ENCODE measurements at regions not wholly inside any gene's neighbourhood (a gene's known extent, or its start where the extent isn't known, plus 50 kb on each side); places are given as distances from the start of the nearest gene placed in this dataset.

DNA sequence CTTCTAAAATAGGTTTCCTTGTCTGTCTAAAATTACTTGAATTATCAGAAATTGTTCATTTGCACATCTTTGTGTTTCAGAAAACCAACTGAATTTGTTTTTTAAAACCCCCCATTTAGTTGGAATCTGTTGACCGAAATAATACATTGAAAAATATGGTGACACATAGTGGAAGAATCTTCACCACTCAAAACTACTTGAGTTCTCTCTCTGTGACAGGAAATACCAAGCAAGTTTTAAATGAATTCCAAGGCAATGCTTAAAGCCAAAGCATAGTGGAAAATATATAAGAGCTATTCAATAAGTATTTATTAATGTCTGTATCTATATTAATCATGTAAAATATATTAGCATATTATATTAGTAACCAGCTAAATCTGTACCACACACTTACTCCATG, 224.9 kb upstream of the COL8A1 start:
- H3K4me3 ChIP-seq (ENCODE audit: low read length) = no peak overlapping the region
- H3K36me3 ChIP-seq (ENCODE audit: control insufficient read depth, insufficient read depth, low read length) = no peaks in the 10 kb centered on the region
- WGBS (ENCODE audit: insufficient coverage) = no CpG with 5 or more reads among the region's 1 CpG
- H3K4me1 ChIP-seq (ENCODE audit: control insufficient read depth, insufficient read depth, low read length) = no peaks in the 10 kb centered on the region
- H3K9me3 ChIP-seq (replicated peaks; ENCODE audit: control insufficient read depth, low read depth, low read length) = no peaks in the 10 kb centered on the region
- no peaks in the 10 kb centered on the region for H3K27me3 ChIP-seq (ENCODE audit: control insufficient read depth, insufficient read depth, low read length)
- DNase-seq = peak; percentile 19
- no peak overlapping the region for H3K27ac ChIP-seq (ENCODE audit: low read length)

DNA sequence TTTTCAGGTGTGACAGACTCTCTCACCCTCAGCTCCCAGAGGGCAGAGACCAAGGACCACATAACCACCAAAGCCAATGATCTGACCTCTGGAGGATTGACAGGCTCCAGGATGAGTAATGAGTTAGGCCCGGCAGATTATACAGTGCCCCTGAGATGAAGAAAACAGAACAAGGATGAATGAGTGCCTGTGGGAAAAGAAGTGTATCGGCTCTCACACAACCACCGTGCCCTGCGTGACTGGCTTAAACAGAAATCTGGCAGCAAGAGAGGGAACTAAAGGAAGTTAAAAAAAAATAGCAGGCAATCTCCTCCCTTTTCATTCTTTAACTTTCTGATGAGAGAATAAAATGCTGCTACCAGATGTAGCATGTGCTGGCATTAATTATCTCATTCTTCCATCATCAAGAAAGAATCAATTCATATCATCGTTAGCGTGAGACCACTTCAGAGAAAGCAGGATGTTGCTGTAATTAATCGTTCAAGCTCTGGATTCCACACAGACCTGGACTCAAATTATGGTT, 227.5 kb upstream of the COL8A1 start:
- Histone ChIP-seq H3K9me3 (replicated peaks; ENCODE audit: control insufficient read depth, low read depth, low read length) (no peaks in the 10 kb centered on the region), H3K4me3 (ENCODE audit: low read length) (no peak overlapping the region), H3K27me3 (ENCODE audit: control insufficient read depth, insufficient read depth, low read length) (no peaks in the 10 kb centered on the region), H3K36me3 (ENCODE audit: control insufficient read depth, insufficient read depth, low read length) (no peaks in the 10 kb centered on the region), H3K4me1 (ENCODE audit: control insufficient read depth, insufficient read depth, low read length) (no peaks in the 10 kb centered on the region), H3K27ac (ENCODE audit: low read length) (no peak overlapping the region)
- WGBS (ENCODE audit: insufficient coverage) = no CpG with 5 or more reads among the region's 7 CpGs
- no peak for DNase-seq

DNA sequence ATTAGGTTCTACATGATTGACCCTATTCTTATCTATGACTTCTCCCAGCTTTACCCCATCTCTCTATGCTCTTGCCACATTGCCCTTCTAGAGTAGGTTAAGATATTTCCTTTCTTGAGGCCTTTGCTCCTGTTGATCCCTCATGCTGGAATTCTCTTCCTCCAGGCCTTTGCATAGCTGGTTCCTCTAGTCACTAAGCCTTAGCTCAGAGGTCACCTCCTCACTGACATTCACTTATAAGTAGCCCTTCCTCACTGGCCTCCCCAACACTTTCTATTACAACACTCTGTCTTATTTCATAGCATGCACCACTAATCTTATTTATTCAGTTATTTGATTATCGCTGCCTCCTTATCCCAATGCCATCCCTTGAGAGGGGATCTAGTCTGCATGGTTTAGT, 228.4 kb upstream of the COL8A1 start:
- H3K27me3 ChIP-seq (ENCODE audit: control insufficient read depth, insufficient read depth, low read length) = no peaks in the 10 kb centered on the region
- no peak overlapping the region for H3K27ac ChIP-seq (ENCODE audit: low read length)
- H3K9me3 ChIP-seq (replicated peaks; ENCODE audit: control insufficient read depth, low read depth, low read length) = no peaks in the 10 kb centered on the region
- H3K4me1 ChIP-seq (ENCODE audit: control insufficient read depth, insufficient read depth, low read length) = no peaks in the 10 kb centered on the region
- no peaks in the 10 kb centered on the region for H3K36me3 ChIP-seq (ENCODE audit: control insufficient read depth, insufficient read depth, low read length)
- no peak for DNase-seq
- no peak overlapping the region for H3K4me3 ChIP-seq (ENCODE audit: low read length)
- no CpG with 5 or more reads among the region's 1 CpG for WGBS (ENCODE audit: insufficient coverage)

DNA sequence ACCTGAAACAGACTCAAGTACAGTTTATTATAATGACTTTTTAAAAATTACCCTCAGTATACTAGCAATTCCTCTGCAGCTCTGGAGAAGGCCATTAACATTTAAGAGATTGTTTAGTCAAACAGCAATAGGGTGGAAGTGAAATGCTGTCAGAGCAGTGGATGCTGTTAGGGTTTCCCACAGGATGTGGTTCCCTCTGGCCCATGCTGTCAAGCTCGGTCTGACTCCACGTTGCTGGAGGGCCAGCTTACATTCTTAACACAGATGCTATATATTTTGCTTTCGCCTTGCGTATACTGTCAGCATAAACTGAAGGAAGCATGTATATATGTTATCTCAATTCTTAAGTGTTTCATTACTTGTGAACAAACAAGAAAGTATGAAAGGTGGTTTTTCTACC, 231.1 kb upstream of the COL8A1 start:
- Histone ChIP-seq H3K4me1 (ENCODE audit: control insufficient read depth, insufficient read depth, low read length) (no peaks in the 10 kb centered on the region), H3K36me3 (ENCODE audit: control insufficient read depth, insufficient read depth, low read length) (no peaks in the 10 kb centered on the region), H3K27me3 (ENCODE audit: control insufficient read depth, insufficient read depth, low read length) (no peaks in the 10 kb centered on the region), H3K9me3 (replicated peaks; ENCODE audit: control insufficient read depth, low read depth, low read length) (no peaks in the 10 kb centered on the region), H3K27ac (ENCODE audit: low read length) (no peak overlapping the region), H3K4me3 (ENCODE audit: low read length) (no peak overlapping the region)
- WGBS (ENCODE audit: insufficient coverage) = no CpG with 5 or more reads among the region's 4 CpGs
- no peak for DNase-seq

DNA sequence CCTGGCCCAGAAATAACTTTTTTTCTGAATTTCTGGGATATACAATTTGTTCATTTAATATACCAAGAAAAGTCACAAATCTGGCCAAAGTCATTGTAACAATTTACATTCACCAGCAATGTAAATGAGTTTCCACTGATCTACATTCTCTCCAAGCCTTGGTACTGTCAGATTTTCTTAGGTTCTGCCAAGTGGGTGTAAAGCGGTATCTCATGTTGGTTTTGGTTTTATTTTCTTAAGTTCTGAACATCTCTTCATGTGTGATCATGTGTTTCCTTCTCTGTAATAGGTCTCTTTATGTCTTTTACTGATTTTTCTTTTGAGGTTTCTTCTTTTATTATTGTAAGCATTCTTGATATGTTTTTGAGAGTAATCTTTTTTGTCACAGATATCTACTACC, 235.6 kb upstream of the COL8A1 start:
- no peak overlapping the region for H3K4me3 ChIP-seq (ENCODE audit: low read length)
- peaks cover 12% of the 10 kb centered on the region for H3K9me3 ChIP-seq (replicated peaks; ENCODE audit: control insufficient read depth, low read depth, low read length)
- H3K4me1 ChIP-seq (ENCODE audit: control insufficient read depth, insufficient read depth, low read length) = no peaks in the 10 kb centered on the region
- WGBS (ENCODE audit: insufficient coverage) = no CpG with 5 or more reads among the region's 1 CpG
- DNase-seq = no peak
- no peak overlapping the region for H3K27ac ChIP-seq (ENCODE audit: low read length)
- no peaks in the 10 kb centered on the region for H3K36me3 ChIP-seq (ENCODE audit: control insufficient read depth, insufficient read depth, low read length)
- no peaks in the 10 kb centered on the region for H3K27me3 ChIP-seq (ENCODE audit: control insufficient read depth, insufficient read depth, low read length)

DNA sequence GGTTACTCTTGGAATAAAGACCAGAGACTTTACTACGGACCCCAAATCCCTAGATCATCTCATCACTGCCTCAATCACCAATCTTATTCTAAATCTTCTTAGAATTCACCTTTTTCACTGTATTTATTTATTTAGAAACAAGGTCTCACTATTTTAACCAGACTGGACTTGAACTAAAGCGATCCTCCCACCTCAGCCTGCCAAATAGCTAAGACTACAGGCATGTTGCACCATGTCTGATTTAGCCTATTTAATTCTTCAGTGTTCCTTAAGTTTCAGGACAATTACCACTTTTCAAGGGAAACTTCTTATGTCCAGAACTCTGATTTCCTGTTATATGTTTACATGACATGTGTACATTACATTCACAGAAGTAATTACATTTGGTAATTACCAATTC, 238.0 kb upstream of the COL8A1 start:
- Histone ChIP-seq H3K27ac (ENCODE audit: low read length) (no peak overlapping the region), H3K9me3 (replicated peaks; ENCODE audit: control insufficient read depth, low read depth, low read length) (peaks cover 12% of the 10 kb centered on the region), H3K4me3 (ENCODE audit: low read length) (no peak overlapping the region), H3K36me3 (ENCODE audit: control insufficient read depth, insufficient read depth, low read length) (no peaks in the 10 kb centered on the region), H3K4me1 (ENCODE audit: control insufficient read depth, insufficient read depth, low read length) (no peaks in the 10 kb centered on the region), H3K27me3 (ENCODE audit: control insufficient read depth, insufficient read depth, low read length) (no peaks in the 10 kb centered on the region)
- no CpG with 5 or more reads among the region's 2 CpGs for WGBS (ENCODE audit: insufficient coverage)
- DNase-seq = no peak

DNA sequence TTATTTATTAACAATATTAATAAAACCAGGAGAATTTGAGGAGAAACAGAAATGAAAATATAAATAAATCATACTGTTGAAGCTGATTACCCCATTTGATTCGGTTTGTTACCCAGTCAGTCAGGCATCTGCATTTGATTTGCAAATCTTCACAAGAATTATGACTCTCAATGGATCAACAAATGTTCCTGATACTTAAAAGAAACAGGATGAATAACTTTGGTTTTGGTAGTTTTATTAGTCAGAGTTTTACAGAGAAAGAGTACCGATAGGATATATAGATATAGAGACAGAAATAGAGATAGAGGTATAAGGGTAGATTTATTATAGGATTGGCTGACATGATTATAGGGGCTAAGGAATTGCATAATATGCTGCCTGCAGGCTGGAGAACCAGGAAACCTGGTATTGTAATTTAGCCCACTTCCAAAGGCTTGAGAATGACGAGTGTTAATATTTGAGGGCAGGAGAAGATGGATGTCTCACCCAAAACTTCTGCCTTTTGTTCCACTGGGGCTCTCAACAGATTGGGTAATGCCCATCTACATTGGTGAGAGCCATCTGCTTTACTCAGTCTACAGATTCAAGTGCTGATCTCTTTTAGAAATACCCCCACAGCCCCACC, 241.6 kb upstream of the COL8A1 start:
- H3K36me3 ChIP-seq (ENCODE audit: control insufficient read depth, insufficient read depth, low read length) = no peaks in the 10 kb centered on the region
- 14% methylated on average over 1 of the region's 3 CpGs for WGBS (ENCODE audit: insufficient coverage)
- H3K9me3 ChIP-seq (replicated peaks; ENCODE audit: control insufficient read depth, low read depth, low read length) = peaks cover 12% of the 10 kb centered on the region
- no peak for DNase-seq
- no peaks in the 10 kb centered on the region for H3K4me1 ChIP-seq (ENCODE audit: control insufficient read depth, insufficient read depth, low read length)
- no peak overlapping the region for H3K4me3 ChIP-seq (ENCODE audit: low read length)
- no peak overlapping the region for H3K27ac ChIP-seq (ENCODE audit: low read length)
- H3K27me3 ChIP-seq (ENCODE audit: control insufficient read depth, insufficient read depth, low read length) = no peaks in the 10 kb centered on the region

DNA sequence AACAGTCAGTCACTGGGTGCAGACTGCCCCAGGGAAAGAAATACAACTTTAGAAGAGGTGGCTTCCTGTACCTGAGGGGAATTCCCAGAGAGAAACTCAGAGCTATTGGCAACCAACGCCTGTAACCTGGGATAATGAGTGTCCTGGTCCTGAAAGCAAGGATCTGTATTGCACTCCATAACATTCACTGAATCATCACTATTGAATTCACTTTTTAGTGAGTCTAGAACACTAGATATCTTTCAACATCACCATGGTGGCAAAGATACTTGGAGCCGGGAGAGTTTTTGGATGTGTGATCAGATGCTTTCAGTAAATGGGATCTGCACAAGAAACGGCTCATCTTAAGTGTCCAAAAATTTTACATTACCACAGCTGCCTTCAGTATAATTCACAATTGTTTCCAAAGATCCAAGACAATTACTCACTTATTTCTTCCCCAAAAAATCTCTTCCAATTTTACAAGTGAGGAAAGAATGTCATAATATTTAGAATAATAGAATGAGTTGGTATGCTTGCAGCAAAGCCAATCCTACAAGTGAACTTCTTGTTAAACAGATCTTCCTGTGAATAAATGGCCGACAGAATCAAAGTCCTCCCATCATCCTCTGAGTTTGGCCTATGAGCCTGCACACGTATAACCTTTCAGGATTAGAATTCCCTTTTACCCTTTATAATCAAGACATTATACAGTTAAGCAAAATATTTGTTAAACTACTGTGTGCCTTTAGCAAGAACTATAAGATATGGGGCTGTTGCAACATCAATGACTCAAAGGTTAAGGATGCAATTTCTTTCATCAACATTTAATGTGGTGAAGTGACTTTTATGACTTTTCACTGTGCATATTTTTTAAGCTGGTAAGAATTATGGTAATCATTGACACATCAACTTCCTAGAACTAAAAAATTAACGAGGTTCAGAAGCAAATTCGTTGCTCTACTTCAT, 243.3 kb upstream of the COL8A1 start:
- Histone ChIP-seq H3K4me3 (ENCODE audit: low read length) (no peak overlapping the region), H3K27me3 (ENCODE audit: control insufficient read depth, insufficient read depth, low read length) (no peaks in the 10 kb centered on the region), H3K9me3 (replicated peaks; ENCODE audit: control insufficient read depth, low read depth, low read length) (peaks cover 12% of the 10 kb centered on the region), H3K36me3 (ENCODE audit: control insufficient read depth, insufficient read depth, low read length) (no peaks in the 10 kb centered on the region), H3K4me1 (ENCODE audit: control insufficient read depth, insufficient read depth, low read length) (no peaks in the 10 kb centered on the region), H3K27ac (ENCODE audit: low read length) (no peak overlapping the region)
- DNase-seq = no peak
- WGBS (ENCODE audit: insufficient coverage) = no CpG with 5 or more reads among the region's 7 CpGs

DNA sequence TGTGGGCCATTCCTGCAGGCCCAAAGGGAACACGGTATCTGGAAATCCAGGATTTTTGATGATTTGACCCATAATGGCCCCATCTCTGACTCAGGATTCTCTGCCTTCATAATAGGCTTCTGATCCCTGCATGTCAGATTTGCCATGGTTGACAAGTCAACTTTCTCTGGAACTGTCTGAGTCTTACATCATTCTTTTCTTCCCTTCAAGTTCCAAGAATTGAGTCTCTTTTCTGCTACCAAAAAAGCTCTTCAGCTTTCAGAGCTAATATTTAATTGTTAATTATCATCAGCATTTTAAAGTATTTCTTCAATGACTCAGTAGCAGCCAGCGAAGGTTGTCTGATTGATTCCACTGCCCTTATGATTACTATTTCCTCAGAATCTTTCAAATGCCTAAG, 244.4 kb upstream of the COL8A1 start:
- H3K27me3 ChIP-seq (ENCODE audit: control insufficient read depth, insufficient read depth, low read length) = no peaks in the 10 kb centered on the region
- no peak overlapping the region for H3K4me3 ChIP-seq (ENCODE audit: low read length)
- H3K27ac ChIP-seq (ENCODE audit: low read length) = no peak overlapping the region
- no peak for DNase-seq
- H3K36me3 ChIP-seq (ENCODE audit: control insufficient read depth, insufficient read depth, low read length) = no peaks in the 10 kb centered on the region
- no peaks in the 10 kb centered on the region for H3K4me1 ChIP-seq (ENCODE audit: control insufficient read depth, insufficient read depth, low read length)
- WGBS (ENCODE audit: insufficient coverage) = 100% methylated on average over 1 of the region's 2 CpGs
- H3K9me3 ChIP-seq (replicated peaks; ENCODE audit: control insufficient read depth, low read depth, low read length) = peaks cover 7% of the 10 kb centered on the region

DNA sequence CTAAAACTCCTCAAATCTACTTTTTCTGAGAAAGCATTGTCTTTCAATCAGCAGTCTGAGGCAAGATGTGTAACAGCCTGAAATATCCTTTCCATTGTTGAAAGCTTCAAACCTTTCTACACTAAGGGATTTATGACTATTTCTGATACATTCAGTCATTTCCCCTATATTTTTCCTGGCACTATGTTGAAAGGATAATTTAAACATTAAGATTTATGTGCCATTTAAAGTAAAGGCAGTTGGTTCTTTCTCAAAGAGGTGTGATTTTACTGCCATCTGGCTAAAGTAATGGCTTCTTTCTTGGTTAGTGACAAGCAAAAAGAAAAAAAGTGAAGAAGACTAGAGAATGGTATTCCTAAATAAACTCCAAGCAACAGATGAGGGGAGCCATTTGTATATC, 249.6 kb upstream of the COL8A1 start:
- Histone ChIP-seq H3K27ac (ENCODE audit: low read length) (no peak overlapping the region), H3K4me3 (ENCODE audit: low read length) (no peak overlapping the region), H3K4me1 (ENCODE audit: control insufficient read depth, insufficient read depth, low read length) (no peaks in the 10 kb centered on the region), H3K36me3 (ENCODE audit: control insufficient read depth, insufficient read depth, low read length) (no peaks in the 10 kb centered on the region), H3K9me3 (replicated peaks; ENCODE audit: control insufficient read depth, low read depth, low read length) (no peaks in the 10 kb centered on the region), H3K27me3 (ENCODE audit: control insufficient read depth, insufficient read depth, low read length) (no peaks in the 10 kb centered on the region)
- DNase-seq = peak; percentile 3
